PC-9 (cell line): ENCODE measurements at regions not wholly inside any gene's neighbourhood (a gene's known extent, or its start where the extent isn't known, plus 50 kb on each side); places are given as distances from the start of the nearest gene placed in this dataset.

ENCODE experiments used
- CTCF ChIP-seq: fragments of 200-600 bp; sonication (generic); conservative IDR thresholded peaks from 2 replicates; pipeline ENCODE4 v1.6.1; 2017; ENCODE audit warnings: mixed run types, antibody characterized with exemption, mild to moderate bottlenecking, moderate library complexity
- EZH2 ChIP-seq: fragments of 200-600 bp; sonication (generic); IDR thresholded peaks from 2 replicates; pipeline ENCODE4 v1.8.0; 2017; ENCODE audit warnings: antibody characterized with exemption, low read depth

- TF ChIP-seq CTCF (0 out of 2 replicates have a peak, but pooled peaks have one; percentile 28), EZH2 (no peak)
Observed at GRCh38 chr7:46153951-46154787, 233.1 kb upstream of the IGFBP3 start.
